Right lung (tissue), 2 donors: ENCODE measurements at regions not wholly inside any gene's neighbourhood (a gene's known extent, or its start where the extent isn't known, plus 50 kb on each side); places are given as distances from the start of the nearest gene placed in this dataset.
"Not testable (repeated sequence)": the region's sequence is repeated elsewhere in the genome, so short reads cannot be mapped to it uniquely, and the experiment has no call there.

Source experiments
- DNase-seq, 2 donors: peaks; one replicate each; pipeline ENCODE4 v3.0.0-alpha.2; 2013

DNA sequence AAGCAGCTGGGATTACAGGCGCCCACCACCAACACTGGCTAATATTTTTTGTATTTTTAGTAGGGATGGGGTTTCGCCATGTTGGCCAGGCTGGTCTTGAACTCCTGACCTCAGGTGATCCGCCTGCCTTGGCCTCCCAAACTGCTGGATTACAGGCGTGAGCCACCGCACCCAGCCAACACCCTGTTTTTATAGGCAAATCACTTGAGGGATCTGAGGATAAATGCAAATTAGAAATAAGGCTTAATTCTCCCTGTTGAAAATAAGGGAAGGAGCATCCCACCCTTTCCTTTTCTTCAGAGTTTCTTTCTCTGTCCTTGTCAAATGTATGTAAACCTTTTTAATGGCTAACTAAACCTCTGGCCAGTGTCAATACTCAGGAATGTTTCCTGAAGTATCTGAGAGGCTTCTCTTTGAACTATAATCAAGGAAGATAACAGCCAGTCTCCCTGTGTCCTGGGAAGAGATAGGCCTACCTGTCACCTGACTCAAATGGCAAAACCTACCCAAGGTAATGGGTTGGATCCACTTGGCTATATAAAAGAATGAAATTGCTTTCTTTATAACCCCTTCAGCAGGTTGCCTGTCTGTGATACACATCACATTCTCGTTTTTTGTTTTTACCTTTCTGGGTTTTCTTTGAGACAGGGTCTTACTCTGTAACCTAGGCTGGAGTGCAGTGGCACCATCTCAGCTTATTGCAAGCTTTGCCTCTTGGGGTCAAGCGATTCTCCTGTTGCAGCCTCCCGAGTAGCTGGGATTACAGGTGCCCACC is 64.5 kb upstream of the TNFAIP3 start:
- DNase-seq, result no peak

DNA sequence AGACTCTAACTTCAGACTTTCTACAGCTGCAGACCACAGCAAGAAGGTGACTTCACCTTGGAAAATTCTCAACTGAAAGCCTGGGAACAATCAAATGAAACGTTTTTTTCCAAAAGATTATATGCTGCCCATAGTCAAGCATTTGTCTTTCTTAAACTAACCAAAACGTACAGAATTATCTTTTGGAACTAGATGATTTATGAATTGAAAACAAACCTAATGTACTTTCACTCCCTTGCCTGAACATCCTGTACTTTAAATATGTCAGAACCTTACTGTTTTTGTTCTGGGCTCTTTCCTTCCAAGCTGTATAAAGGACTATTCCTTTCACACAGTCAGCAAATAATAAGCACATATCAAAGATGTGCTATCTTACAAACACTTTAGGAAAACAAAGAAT is 62.4 kb upstream of the TNFAIP3 start:
- DNase-seq, result no peak

DNA sequence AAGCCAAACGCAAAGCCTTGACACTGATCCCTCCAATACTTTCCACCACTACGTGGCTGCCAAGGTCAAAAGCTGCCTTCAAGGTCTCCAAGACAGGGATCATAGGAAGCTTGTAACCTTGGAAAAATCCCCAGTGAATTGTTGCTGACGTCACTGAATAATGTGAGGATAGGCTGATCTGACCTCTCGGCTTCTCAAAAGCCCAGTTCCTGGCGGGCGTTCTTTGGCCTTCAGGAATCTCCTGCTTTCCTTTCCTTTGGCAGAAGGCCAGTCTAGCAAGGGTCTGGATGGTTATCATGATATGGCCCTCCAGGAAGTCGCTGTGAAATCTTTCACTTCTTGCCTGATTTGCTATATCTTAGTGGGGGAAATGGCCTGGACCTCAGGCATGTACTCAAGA is 61.4 kb upstream of the TNFAIP3 start:
- DNase-seq, result no peak

DNA sequence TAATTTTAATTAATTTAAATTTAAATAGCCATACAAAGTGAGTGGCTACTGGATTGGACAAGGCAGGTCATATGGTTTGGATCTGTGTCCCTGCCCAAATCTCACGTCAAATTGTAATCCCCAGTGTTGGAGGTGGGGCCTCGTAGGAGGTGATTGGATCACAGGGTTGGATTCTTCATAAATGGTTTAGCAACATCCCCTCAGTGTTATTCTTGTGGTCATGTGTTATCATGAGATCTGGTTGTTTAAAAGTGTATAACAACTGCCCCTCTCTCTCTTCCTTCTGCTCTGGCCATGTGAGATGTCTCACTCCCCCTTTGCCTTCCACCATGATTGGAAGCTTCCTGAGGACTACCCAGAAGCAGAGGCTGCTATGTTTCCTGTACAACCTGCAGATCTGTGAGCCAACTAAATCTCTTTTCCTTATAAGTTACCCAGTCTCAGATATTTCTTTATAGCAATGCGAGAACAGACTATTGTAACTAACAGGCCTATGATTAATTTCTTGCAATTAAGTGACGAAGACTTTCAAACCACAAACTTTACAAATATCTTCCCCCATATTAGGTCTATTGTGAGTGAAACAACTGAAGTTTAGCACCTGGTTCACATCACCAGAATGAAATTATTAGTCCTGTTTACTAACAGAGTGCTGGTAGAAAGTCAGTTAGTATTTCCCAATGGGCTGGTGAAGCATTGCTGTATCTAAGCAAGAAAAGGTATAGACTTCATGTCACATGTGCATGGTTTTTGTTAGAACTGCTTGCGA is 60.0 kb upstream of the TNFAIP3 start:
- no peak for DNase-seq

GRCh38 chr6:137808191-137808590 is 58.9 kb upstream of the TNFAIP3 start:
- DNase-seq, result no peak

- no peak for DNase-seq
Observed at GRCh38 chr6:137808836-137809315, 58.2 kb upstream of the TNFAIP3 start.

- not testable (repeated sequence) for DNase-seq
Observed at GRCh38 chr6:137809895-137810553, 57.0 kb upstream of the TNFAIP3 start.

- no peak for DNase-seq
Observed at GRCh38 chr6:137810554-137811120, 56.4 kb upstream of the TNFAIP3 start.

DNA sequence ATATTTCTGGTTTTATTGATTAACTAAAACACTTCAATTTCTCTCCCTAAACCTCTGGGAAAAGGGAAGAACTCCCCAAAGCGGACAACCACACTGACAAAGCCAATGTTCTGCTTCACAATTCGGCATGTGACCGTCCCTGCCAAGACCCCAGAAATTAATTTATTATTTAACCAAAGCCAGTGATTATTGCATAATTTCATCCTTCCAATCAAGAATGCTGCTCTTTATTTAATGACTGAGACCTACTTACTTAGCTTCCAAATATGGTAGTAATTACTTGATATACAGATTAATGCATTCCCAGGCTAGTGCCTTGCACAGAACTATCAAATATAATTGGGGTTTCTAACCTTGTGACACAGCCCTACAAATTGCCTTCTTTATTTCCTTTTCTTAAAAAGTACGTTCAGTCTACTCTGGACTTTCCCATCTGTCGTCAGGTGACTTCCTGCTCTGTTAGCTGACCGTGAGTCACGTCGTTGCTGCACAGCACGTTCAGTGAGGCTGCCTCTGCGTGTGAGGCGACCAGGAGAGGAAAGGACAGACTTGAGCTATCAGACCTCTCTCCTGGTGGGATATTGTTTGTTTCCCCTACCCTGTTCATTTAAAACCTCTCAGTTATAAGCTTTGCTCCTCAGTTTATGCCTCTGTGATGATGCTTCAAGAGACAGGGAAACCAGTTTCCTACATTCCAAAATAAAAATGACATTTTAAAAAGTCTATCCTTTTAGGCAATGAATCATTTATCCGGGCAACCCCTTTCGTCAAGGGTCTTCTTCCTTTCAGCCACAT is 55.7 kb upstream of the TNFAIP3 start:
- no peak for DNase-seq

GRCh38 chr6:137811916-137812553 is 55.0 kb upstream of the TNFAIP3 start:
- no peak for DNase-seq

- DNase-seq, result no peak
Observed at GRCh38 chr6:137813308-137813970, 53.6 kb upstream of the TNFAIP3 start.

- not testable (repeated sequence) for DNase-seq
Observed at GRCh38 chr6:137814030-137814429, 53.0 kb upstream of the TNFAIP3 start.

GRCh38 chr6:137815692-137816091 is 51.4 kb upstream of the TNFAIP3 start:
- no peak for DNase-seq

- DNase-seq, result no peak
Observed at GRCh38 chr6:137816133-137816579, 50.9 kb upstream of the TNFAIP3 start.

GRCh38 chr6:137816688-137817618 is 50.1 kb upstream of the TNFAIP3 start:
- no peak for DNase-seq
